Medulla oblongata (tissue), 1 donor: ENCODE measurements at regions not wholly inside any gene's neighbourhood (a gene's known extent, or its start where the extent isn't known, plus 50 kb on each side); places are given as distances from the start of the nearest gene placed in this dataset.
"Not testable (repeated sequence)": the region's sequence is repeated elsewhere in the genome, so short reads cannot be mapped to it uniquely, and the experiment has no call there.

Source experiments
- DNase-seq: peaks from one replicate; pipeline ENCODE4 v3.0.0-alpha.2; 2015; ENCODE audit errors: extremely low spot score

DNA sequence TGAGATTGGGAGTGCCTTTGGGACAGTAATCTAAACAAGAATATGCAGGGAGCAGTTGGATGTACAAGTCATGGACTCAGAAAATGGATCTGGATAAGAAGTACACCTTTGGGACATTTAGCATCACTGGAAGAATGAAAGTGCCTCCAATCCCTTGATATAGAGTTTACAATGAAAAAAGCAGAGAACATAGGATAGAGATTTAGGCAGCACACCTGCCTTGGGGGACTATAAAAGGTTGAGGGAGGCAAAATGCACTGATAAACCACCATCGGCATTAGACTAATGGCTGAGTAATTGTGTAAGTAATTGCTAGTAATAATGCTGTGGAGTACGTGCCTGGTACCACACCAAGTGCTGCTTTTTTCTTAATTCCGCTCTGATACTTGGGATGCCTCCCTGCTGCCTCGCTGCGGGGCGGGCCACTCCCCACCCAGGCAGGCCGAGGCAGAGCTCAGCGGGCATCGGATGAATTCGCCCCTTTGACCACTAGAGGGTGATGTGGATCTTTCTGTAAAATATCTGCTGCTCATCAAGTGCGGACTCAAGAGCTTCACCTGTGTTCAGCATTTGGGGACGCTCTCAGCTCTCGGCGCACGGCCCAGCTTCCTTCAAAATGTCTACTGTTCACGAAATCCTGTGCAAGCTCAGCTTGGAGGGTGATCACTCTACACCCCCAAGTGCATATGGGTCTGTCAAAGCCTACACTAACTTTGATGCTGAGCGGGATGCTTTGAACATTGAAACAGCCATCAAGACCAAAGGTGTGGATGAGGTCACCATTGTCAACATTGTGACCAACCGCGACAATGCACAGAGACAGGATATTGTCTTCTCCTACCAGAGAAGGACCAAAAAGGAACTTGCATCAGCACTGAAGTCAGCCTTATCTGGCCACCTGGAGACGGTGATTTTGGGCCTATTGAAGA is 99.9 kb downstream of the ANKRD18B start:
- peak; percentile 85 for DNase-seq

DNA sequence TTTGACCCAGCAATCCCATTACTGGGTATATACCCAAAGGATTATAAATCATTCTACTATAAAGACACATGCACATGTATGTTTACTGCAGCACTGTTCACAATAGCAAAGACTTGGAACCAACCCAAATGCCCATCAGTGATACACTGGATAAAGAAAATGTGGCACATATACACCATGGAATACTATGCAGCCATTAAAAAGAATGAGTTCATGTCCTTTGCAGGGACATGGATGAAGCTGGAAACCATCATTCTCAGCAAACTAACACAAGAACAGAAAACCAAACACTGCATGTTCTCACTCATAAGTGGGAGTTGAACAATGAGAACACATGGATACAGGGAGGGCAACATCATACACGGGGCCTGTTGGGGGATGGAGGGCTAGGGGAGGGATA is 104.3 kb downstream of the ANKRD18B start:
- DNase-seq, result not testable (repeated sequence)

DNA sequence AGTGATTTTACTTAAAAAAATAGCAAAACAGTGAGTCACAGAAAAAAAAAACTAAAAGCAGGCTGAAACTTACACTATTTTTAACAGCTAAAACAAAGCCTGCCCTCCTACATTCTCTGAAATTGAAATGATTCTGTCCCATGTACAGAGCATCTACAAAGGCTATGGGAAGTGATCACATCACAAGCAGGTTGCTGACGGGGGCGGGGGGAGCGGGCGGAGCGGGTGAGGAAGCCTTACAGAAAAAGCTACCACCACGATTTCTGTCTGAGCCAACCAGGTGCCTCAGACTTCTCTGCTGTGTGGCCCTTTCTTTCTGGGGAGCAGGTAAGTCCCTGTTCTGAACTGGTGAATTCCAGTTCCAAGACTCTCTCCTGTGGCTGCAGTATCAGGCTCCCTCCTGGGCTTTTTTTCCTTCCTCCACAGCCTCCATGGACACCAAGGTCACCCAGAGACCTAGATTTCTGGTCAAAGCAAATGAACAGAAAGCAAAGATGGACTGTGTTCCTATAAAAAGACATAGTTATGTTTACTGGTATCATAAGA is 104.9 kb downstream of the ANKRD18B start:
- no peak for DNase-seq

DNA sequence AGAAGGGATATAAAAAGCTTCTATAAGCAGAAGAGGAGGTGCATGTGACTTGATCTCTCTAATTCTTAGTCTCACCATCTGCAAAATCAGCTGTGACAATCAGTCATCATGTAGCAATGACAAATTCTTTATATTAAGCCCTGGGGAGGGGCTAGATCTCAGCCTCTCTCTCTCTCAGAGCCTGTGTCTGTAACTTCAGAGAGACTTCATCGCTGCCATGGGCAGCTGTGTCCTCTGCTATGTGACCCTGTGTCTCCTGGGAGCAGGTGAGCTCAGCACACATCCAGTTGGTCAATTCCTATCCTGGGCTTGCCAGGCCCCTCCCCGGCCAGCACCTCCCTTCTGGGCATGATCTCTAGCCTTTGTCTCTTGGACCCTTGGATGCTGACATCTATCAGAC is 109.6 kb downstream of the ANKRD18B start:
- DNase-seq, result no peak

DNA sequence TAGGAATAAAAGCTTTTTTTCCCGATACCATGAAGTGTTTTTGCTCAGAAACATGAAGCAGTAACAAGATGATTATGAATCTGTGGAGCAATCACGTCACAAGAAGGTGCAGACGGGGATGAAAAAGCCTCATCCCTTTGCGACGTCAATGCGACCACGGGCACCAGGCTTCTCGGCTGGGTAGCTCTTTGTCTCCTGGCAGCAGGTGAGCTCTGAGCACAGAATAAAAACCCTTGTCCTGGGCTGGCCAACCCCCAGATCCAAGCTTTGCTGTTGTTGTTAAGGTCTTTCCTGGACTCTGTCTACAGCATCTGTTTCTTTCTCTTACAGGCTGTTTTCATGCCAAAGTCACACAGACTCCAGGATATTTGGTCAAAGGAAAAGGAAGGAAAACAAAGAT is 113.8 kb downstream of the ANKRD18B start:
- DNase-seq, result no peak

DNA sequence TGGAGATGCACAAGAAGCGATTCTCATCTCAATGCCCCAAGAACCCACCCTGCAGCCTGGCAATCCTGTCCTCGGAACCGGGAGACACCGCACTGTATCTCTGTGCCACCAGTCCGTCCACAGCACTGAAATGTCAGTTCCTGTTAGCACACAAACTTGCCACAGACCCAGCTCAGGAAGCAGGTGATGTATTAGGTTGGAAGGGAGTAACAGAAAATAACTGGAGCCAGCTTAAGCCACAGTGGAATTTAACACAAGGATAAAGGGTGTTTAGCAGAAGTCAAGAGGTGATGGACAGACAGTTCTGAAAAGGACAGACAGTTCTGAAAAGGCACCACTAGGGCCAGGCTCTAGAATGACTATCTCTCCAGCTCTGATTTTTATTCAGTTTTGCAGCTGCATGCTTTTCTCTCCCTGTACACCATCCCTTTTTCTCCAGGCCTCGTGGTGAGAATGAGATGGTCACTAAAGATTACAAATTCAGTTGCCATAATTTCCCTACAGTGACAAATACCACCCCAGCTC is 114.4 kb downstream of the ANKRD18B start:
- DNase-seq, result no peak

DNA sequence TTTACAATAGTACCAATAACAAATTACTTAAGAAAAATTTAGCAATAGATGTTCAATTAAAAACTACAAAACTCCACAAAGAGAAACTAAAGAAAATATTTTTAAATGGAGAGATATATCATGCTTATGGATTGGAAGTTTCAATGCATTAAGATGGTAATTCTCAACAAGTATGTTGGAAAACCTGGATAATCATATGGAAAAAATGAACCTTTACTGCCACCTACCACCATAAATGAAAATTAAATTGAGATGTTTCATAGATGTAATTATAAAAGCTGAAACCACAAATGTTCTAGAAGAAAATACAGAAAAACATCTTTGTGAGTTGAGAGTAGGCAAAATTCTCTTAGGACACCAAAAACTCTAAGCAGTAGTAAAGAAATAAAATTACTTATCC is 121.7 kb downstream of the ANKRD18B start:
- DNase-seq, result no peak

DNA sequence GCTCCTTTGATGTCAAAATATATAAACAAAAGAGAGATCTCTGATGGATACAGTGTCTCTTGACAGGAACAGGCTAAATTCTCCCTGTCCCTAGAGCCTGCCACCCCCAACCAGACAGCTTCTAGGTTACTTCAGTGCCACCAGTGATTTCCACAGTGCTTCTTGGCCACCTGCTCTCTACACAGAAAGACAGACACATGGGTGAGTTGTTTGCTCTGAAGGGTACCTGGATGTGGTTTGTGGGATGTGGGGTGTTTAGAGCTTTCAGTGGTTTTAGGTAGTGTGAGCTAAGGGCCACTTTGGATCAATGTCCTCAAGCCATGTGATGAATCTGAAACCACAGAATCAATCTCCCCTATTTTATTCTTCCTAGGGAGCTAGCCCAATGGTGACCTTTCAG is 125.4 kb downstream of the ANKRD18B start:
- DNase-seq, result no peak

DNA sequence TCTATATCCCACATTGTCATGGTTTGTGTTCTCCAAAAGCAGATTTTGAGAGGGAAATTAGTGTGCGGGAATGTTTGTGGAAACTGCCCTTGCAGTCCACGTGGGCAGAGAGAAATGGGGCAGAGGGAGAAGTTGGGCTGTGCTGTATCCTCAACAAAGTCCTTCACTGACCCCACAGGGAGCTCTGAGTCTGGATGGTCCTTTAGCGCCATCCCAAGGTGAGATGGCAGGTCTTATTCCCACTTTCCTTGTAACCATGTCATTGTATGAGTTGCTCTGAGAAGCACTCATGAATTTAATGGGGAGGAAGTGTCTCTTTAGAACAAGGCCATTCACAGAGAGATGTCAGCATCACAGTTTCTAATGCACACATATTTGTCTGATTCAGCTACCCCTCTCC is 127.1 kb downstream of the ANKRD18B start:
- no peak for DNase-seq

DNA sequence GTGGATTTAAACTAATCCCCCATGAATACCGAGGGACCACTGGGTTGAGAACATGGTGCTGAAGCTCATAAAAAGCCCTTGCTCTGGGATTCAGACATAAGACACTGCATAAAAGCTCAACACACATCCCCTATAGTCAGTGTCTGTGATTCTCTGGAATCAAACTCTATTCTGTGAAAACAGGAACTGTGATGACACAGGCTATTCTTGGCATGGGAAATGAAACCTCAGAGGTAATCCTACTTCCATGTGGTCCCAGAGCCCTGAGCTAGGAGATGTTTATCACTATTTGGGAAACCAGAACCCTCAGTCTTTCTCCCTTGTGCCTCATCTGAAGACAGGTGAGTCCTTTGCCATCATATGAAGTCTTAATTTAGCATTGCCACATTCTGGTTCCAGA is 135.4 kb upstream of the PRSS3 start:
- peak; percentile 64 for DNase-seq

DNA sequence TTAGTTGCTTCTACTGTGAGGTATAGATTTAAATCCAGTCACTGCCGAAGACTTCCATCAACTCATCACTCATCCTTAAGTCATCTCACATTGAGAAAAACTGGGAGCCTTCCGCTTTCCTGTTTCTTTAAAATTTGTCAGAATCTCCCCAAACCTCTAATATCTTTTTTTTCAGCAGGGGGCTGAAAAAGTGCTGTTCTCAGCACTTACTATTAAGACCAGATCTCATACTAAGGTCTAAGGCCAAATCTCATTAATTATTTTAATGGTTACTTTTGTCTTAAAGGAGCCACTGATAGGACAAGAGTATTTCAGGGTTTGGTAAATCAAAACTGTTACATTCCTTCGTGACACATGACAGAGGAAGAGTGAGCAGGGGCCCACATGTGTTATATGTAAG is 134.6 kb upstream of the PRSS3 start:
- no peak for DNase-seq

DNA sequence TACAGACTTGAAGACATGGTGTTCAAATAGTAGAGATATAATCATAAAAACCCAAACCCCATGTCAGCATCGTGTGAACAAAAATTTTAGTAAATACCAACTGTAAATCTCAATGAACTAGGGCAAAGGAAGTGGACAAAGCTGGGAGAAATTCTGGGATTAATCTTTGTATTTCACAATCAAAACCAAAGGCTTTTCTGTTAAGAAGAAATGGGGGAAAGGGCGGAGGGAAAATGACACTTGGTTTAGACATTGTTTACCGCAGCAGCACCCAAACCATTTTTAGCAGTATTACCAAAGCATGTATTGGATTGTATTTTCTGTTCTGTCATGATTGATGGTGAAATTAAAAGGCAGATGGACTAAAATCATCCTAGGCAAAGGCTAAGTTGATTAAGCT is 134.2 kb upstream of the PRSS3 start:
- no peak for DNase-seq

DNA sequence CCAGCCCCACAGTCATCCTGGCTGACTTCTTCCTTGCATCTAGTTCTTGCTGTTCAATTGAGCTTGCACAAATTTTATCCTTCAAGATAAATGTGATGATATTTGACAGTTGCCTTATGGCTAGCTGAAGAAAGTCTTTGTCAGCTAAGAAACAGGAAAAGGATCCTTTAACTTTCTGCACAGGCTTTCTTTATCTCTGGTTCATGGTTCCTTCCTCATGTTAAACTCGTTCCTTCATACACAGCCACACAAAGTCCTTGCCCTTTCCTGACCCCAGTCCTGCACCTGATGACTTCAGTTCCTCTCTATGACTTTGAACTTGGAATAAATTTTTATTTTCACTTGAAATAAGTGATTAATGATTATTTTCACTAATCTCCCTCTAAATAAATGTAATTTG is 132.5 kb upstream of the PRSS3 start:
- DNase-seq, result no peak

DNA sequence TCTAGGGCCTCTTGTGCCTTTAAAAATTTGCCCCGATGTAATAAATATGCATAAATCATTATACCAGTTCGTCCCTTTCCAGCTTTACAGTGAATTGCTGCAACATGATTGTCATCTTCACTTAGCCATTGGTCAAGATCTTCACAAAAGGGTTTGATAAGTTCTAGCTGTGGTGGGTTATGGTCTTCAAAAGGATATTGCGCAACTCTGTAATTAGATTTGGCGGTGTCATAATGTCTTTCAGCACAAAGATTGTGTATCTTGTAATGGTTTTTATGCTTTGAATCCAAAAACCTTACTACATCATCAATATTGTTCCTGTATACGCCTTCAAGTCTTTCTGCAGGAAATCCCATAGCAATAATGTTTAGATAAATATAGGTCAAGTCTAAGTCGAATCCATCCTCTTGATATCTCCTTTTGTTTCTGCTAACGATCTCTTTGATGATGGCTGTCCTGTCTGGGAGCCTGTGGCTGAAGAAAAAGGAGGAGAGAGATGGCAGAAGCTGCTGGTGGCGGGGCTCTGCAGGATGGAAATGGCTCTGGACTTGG is 119.1 kb upstream of the PRSS3 start:
- peak; percentile 49 for DNase-seq

DNA sequence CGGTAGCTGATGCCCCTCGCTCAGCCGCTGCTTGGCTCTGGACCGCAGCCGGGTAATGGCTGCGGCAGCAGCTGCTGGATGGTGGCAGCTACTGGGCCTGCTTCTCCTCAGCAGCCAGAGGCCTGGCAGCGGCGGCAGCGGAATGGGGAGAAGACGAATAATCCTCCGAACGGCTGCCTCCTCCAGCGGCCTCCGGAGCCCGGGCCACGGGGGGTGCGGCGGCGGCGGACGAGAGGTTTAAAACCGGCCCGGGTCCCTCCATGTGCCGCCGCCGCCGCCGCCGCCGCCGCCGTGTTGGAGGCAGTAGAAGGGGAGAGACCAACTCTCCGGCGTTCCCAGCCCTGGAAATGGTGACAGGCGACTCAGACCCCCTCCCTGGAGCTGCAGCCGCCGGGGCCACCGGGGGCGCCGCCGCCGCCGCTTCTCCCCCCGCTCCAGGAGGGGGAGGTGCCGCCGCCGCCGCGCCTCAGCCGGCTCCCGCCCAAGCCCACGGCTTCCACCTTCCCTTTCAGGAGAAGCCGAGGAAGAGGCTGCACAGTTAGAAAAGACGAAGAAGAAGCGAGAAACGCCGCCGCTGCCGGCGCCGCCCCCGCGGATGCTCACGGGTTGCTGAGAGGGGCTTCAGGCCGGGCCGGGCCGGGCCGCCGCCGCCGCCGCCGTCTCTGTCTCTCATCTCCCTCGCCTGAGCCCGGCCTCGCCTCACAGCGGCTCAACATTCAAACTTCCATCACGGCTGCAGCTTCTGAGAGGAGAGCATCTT is 118.4 kb upstream of the PRSS3 start:
- peak; percentile 67 for DNase-seq

DNA sequence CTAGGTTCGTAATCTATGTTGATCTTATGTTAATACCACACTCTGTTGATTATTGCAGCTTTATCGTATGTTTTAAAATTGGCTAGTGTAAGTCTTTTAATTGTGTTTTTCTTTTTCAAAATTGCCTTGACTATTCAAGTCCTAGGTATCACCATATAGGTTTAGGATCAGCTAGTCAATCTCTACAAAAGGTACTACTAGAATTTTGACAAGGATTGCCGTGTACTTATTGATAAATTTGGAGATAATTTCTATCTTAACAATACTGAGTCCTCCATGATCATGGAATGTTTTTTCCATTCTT is 117.9 kb upstream of the PRSS3 start:
- no peak for DNase-seq

DNA sequence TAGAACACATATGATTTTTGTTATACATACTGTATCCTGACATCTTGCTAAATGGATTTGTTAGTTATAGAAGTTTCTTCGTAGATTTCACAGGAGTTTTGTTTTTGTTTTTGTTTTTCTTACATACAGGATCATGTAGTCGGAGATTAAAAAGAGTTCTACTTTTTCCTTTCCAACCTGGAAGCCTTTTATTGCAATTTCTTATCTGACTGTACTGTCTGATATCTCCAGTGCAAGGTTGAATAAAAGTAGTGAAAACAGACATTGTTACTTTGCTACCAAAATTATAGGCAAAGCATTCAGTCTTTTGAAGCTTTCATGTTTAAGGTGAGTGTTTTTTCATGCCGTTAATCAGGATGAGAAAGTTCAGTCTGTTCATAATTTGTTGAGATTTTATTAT is 117.4 kb upstream of the PRSS3 start:
- DNase-seq, result peak; percentile 5

DNA sequence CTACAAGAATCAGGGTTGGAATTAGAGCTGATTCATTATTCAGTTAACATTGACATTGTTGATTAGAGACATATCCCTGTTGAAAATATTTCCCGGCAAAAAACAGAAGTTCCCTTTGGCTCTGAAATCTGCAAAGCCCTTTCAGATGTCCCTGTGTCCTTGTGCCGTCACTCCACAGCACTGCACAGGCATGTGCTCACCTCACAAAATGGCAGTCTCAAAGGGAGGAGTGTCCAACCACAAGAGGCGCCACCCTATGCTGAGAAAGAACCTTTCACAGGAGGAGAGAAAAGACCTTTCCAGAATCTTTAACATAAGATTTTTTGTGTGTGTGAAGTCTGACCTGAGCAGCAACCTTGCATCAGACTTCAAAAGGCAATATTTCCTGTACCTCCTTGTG is 112.8 kb upstream of the PRSS3 start:
- DNase-seq, result no peak

DNA sequence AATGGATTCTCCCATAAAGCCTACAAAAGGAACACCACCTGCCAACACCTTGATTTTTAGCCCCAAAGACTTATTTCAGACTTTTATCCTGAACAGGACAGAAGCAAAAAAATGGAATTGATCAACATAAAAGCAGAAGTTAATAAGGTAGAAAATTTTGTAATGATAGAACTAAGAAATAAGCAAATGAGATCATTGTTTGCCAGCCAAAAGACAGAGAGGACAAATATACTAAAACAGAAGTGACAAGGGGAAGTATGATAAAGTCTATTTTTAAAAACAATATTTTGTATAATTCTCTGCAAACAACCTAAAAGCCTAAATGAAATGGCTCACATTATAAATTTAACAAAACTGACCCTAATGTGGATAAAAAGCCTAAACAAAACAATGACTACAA is 110.5 kb upstream of the PRSS3 start:
- no peak for DNase-seq

DNA sequence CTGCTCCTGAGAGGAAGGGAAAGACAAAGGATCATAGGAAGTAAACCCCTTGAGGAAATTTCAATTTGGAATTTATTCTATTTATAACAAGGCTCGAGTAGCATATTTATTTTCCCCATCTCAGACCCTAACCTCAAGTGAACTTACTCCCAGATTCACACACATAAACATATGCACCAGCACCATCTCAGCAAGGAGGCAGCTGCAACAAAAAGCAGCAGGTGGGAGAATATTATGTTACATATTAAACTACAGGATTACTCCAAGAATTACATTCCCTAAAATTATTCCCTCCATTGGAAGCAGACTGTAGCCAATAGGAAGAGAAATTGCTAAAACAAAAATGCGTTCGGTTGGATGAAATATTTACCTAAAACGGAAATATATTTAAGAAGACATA is 108.4 kb upstream of the PRSS3 start:
- no peak for DNase-seq

DNA sequence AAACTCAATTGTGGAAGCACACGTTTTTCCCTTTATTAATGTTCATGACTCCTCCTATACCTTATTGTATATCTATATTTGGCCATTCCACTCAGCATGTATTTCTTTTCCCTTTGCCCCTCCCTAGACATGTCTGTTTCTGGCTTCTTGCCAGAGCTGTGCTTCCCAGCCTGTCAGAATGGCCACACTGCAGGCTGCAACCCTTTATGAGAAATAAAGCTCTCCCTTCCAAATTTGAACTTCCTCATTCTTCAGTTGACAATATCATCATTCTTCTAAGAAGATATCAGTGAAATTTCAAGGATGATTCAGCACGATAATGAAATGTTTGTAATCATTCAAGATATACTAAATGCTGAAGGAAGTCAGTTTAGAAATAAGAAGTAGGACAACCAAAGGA is 107.6 kb upstream of the PRSS3 start:
- no peak for DNase-seq

DNA sequence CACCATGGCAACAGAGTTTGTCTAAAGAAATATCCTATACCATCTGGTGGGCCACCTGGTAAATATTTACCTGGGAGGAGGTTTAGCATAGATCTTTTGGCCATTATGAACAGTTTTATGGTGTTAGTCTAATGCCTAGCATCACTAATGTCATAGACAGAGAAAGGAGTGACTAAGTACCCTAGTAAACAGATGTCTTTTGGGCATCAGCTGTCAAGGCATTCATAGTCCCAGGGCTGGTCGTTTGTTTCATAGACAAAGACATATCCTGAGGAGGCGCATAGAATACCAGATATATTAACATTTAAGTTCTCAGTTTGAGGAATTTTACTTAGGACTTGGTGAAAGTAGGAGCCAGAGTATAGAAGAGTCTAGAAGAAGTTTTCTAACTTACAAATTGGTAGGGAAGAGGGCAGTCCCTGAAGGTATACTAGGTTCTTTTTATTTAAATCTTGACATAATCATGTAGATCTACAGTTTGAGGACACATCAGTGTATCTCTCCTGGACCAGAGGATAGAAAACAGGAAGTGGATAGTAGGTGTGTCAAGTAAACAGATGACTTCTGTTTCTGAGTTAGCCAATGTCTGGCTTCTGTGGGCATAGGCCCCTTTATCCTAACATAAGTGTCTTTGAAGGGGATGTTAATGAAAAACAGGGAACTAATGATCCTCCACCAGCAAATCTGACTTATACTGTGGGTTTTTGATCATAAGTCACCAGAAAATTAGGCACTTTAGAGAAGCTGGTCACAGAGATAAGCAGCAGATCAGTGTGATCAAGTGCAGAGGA is 105.0 kb upstream of the PRSS3 start:
- DNase-seq, result no peak
